ENCODE measurements at regions not wholly inside any gene's neighbourhood (a gene's known extent, or its start where the extent isn't known, plus 50 kb on each side); places are given as distances from the start of the nearest gene placed in this dataset.

GRCh38 chr16:51500306-51500705, 349.2 kb upstream of the SALL1 start:
- no peak for DNase-seq (ENCODE audit: low read depth)
- no peak overlapping the region for H3K4me3 ChIP-seq (ENCODE audit: low read depth, low read length)
- in situ Hi-C loops (cut with HindIII; ENCODE audit: low sequenced_read_pairs) = no loop called here
- TF ChIP-seq, protein P1, sequence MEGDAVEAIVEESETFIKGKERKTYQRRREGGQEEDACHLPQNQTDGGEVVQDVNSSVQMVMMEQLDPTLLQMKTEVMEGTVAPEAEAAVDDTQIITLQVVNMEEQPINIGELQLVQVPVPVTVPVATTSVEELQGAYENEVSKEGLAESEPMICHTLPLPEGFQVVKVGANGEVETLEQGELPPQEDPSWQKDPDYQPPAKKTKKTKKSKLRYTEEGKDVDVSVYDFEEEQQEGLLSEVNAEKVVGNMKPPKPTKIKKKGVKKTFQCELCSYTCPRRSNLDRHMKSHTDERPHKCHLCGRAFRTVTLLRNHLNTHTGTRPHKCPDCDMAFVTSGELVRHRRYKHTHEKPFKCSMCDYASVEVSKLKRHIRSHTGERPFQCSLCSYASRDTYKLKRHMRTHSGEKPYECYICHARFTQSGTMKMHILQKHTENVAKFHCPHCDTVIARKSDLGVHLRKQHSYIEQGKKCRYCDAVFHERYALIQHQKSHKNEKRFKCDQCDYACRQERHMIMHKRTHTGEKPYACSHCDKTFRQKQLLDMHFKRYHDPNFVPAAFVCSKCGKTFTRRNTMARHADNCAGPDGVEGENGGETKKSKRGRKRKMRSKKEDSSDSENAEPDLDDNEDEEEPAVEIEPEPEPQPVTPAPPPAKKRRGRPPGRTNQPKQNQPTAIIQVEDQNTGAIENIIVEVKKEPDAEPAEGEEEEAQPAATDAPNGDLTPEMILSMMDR (IDR thresholded peaks at IDR 0.05; ENCODE audit: low read depth, low read length, missing control alignments) = no peak

- in situ Hi-C loops (cut with HindIII; ENCODE audit: low sequenced_read_pairs) = no loop called here
- TF ChIP-seq, protein P1 (IDR thresholded peaks at IDR 0.05; ENCODE audit: low read depth, low read length, missing control alignments) = no peak
- no peak for DNase-seq (ENCODE audit: low read depth)
- no peak overlapping the region for H3K4me3 ChIP-seq (ENCODE audit: low read depth, low read length)
Observed at GRCh38 chr16:51497541-51498211, 346.6 kb upstream of the SALL1 start.

DNA sequence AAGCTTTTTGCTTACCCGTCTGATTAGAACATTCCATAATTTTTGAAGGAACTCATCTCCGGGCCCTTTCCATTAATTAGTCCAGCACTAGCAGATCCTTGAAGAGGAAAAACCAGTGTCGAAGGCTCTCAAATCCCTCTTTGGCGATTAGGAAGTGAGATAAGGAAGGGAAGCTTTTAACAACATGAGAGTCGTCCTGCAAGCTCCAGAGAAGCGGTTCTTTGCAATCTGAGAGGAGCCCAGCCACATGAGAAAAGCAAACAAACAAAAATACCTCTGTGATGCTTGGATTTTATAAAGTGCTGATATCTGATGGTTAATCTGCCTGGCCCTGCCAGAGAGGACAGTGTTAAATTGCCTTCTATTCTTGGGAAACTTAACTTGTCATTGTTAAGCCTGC, 339.8 kb upstream of the SALL1 start:
- TF ChIP-seq, protein P1 (IDR thresholded peaks at IDR 0.05; ENCODE audit: low read depth, low read length, missing control alignments) = no peak
- in situ Hi-C loops (cut with HindIII; ENCODE audit: low sequenced_read_pairs) = no loop called here
- no peak for DNase-seq (ENCODE audit: low read depth)
- H3K4me3 ChIP-seq (ENCODE audit: low read depth, low read length) = no peak overlapping the region

DNA sequence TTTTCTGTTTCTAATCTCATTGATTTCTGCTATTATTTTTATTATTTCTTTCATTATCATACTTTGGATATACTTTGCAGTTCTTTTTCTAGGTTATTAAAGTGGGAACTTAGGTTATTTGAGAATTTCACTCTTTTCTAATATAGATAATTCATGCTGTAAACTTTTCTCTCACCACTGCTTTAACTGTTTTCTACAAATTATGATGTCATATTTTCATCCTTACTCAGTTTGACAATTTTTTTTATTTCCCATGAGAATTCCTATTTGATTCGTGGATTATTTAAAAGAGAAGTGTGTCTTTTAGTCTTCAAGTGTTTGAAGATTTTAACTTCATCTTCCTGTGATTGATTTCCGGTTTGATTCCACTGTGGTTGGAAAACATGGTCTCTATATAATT, 336.8 kb upstream of the SALL1 start:
- no peak for DNase-seq (ENCODE audit: low read depth)
- in situ Hi-C loops (cut with HindIII; ENCODE audit: low sequenced_read_pairs) = no loop called here
- TF ChIP-seq, protein P1 (IDR thresholded peaks at IDR 0.05; ENCODE audit: low read depth, low read length, missing control alignments) = no peak
- H3K4me3 ChIP-seq (ENCODE audit: low read depth, low read length) = no peak overlapping the region

DNA sequence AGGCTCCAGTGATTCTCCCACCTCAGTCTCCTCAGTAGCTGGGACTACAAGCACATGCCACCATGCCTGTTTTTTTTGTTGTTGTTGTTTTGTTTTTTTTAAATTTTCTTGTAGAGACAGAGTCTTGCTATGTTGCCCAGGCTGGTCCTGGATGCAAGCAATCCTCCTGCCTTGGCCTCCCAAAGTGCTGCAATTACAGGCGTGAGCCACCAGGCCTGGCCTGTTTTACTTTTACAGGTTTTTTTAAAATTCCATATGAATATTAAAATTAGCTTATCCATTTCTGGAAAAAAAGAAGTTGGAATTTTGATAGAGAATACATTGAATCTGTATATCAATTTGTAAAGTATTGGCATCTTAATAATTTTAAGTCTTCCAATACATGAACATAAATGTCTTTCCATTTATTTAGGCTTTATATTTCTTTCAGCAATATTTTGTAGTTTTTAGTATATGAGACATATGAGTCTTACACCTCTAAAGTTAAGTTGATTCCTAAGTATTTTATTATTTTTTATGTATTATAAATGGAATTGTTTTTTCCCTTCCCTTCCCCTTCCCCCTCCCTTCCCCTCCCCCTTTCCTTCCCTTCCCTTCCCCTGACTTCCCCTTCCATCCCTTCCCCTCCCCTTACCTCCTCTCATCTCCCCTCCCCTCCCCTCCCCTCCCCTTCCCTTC, 323.5 kb upstream of the SALL1 start:
- in situ Hi-C loops (cut with HindIII; ENCODE audit: low sequenced_read_pairs) = no loop called here
- TF ChIP-seq, protein P1 (IDR thresholded peaks at IDR 0.05; ENCODE audit: low read depth, low read length, missing control alignments) = no peak
- no peak for DNase-seq (ENCODE audit: low read depth)
- no peak overlapping the region for H3K4me3 ChIP-seq (ENCODE audit: low read depth, low read length)

DNA sequence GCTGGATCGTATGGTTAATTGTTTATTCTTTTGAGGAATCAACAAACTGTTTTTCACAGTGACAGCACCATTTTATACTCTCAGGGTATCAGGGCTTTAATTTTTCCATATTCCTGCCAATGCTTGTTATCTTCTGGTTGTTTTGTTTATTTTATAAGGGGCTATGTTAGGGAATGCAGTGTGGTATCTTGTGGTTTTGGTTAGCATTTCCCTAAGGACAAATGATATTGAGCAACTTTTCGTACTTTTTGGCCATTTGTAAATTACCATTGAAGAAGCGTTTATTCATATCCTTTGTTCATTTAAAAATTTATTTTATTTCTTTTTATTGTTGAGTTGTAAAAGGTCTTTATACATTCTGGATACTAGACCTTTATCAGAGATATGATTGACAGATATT, 322.0 kb upstream of the SALL1 start:
- no peak overlapping the region for H3K4me3 ChIP-seq (ENCODE audit: low read depth, low read length)

More for the DNA sequence above, 322.0 kb upstream of the SALL1 start:
- in situ Hi-C loops (cut with HindIII; ENCODE audit: low sequenced_read_pairs) = no loop called here
- TF ChIP-seq, protein P1 (IDR thresholded peaks at IDR 0.05; ENCODE audit: low read depth, low read length, missing control alignments) = no peak
- DNase-seq (ENCODE audit: low read depth) = no peak

Data from astrocyte of the cerebellum (primary cell).